Activated CD4-positive, alpha-beta T cell treated with anti-CD3 and anti-CD28 coated beads for 48 hours (primary cell): ENCODE measurements at regions not wholly inside any gene's neighbourhood (a gene's known extent, or its start where the extent isn't known, plus 50 kb on each side); places are given as distances from the start of the nearest gene placed in this dataset.
A peak's percentile ranks its signal among the peaks of the same experiment; 100 is the strongest.
"Not testable (repeated sequence)": the region's sequence is repeated elsewhere in the genome, so short reads cannot be mapped to it uniquely, and the experiment has no call there.

ENCODE experiments used
- DNase-seq: peaks from one replicate; pipeline ENCODE4 v3.0.0-alpha.2; 2020

DNA sequence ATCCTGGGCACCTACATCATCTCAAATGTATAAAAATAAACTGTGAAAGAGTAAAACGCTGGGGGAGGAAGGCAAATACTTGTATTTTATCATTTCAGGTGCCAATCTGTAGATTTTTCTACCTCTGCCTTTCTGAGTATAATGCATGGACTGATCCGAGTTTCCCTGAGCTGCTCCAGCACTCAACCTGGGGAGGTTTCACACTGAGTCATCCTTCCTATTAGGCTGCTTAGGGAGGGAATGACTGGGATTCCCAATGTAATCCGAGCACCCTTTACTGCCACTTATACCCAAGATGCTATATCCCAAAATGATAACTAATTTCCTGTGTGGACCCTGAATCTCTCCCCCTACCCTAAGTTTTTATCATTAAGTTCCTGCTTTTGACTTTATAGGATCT lies 126.6 kb downstream of the HNRNPD start:
- no peak for DNase-seq

DNA sequence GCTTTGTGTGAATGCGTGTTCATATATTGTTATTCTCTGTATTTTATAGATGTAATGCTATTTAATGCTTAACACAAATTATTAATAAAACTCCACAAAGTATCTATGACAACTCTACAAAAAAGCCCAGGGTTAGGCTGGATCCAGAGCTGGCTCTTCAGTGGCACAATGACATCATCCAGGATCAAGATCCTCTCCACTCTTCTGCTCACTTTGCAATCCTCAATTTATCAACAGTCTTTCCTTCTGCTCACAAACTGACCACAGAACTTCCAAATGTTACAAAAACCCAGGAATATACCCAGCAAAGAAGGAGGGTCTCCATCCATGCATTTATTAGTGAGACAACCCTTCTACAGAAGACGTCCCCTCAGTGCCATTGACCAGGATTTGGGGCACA lies 132.3 kb downstream of the HNRNPD start:
- DNase-seq: no peak

DNA sequence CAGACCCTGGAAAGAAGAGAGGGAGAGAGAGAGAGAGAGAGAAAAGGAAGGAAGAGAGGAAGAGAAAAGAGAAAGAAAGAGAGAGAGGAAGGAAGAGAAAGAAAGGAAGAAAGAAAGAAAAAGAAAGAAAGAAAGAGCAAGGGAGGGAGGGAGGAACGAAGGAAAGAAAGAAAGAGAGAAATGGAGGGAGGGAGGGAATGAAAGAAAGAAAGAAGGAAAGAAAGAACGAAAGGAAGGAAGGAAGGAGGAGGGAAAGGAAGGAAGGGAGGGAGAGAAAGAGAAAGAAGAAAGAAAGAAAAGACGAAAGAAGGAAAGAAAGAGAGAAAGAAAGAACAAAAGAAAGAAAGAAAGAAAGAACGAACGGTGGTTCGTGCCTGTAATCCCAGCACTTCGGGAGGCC lies 133.4 kb downstream of the HNRNPD start:
- no peak for DNase-seq

DNA sequence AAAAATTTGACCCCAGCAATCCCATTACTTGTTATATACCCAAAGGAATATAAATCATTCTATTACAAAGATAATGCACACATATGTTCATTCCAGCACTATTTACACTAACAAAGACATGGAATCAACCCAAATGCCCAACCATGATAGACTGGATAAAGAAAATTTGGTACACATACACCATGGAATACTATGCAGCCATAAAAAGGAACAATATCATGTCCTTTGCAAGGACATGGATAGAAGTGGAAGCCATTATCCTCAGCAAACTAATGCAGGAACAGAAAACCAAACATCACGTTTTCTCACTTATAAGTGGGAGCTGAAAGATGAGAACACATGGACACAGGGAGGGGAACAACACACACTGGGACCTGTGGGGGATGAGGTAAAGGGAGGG lies 136.6 kb downstream of the HNRNPD start:
- DNase-seq: not testable (repeated sequence)

DNA sequence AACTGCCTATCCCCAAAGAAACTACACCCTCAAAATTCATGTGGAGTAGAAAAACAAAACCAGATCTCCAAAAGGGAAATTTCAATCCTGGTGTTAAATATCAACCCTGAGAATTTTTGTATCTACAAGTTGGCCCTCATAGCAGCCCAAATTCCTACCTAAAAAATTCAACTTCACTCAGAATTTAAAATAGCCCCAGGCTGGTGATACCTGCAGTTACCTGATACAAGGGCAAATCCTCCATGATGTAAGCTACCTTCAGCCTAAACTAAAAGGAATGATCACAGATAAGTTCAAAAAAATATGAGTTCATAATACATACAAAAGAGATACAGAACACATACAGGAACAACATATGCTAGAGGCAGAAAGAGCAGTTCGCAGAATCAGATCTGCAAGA lies 138.4 kb downstream of the HNRNPD start:
- DNase-seq: no peak

DNA sequence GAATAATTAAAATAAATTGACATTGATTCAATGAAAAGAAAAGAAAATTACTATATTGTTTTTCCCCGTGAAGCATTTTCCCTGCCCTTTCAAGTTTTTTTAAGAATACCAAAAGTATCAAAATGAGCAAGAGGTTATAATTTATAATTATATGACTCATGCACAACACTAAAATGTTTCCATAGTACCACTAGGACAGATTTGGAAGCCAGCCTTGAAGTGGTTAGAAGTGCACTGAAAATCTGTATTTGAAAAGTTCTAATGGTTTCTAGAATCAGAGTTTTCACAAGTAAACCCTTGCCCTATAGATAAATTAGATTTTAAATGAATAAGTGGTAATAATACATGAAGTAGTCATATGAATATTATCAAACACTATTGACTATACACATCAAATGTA lies 140.9 kb downstream of the HNRNPD start:
- no peak for DNase-seq

DNA sequence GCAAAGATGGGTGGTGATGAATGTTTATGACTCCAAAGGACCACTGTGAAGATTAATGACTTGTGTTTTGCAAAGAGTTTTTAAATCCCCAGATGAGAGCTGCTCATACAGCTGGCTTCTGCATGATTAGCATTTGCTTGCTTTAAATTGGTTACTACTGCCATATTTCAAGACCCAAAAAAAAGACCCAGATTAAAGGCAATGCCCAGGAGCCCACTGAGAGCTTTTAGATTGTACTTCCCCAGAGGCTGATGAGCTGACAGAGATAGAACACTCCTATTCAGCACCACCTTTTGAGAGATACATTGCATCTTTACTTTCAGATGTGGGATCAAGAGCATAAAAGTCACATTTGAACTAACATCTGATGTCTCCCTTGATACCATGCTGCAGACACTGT lies 142.0 kb downstream of the HNRNPD start:
- no peak for DNase-seq

DNA sequence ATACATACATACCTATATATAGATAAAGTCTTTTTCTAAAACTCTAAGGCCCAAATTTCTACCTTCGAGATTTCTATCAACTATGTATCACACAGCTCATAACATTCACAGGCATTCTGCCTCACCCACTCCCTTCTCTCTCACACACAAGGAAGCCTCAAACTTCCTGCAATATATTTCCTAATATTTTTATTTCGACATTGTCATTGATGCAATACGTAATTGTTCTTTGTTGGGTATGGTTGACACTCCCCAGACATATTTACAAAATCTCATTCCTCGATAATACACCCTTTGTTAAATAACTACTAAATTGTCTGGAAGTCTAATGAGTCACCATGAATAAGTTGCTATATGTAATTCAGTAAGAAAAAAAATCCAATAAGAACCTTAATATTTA lies 143.5 kb downstream of the HNRNPD start:
- DNase-seq: no peak

DNA sequence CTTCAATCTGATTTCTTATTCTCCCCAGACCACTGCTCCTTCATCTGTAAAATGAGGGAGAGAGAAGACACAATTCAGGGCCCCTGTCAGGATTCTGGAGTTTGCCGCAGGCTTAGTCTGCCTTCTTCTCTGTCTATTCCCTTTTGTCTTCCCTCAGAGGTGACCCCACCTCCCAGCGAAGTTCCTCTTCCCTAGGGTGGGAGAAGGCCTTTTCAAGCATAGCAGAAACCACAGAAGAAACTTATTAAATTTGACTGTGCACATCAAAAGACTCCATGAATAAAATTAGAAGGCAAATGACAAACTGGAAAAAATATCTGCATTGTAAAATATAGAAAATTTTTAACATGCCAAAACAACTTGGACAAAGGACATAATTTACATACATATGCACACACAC lies 148.8 kb downstream of the HNRNPD start:
- DNase-seq: no peak

DNA sequence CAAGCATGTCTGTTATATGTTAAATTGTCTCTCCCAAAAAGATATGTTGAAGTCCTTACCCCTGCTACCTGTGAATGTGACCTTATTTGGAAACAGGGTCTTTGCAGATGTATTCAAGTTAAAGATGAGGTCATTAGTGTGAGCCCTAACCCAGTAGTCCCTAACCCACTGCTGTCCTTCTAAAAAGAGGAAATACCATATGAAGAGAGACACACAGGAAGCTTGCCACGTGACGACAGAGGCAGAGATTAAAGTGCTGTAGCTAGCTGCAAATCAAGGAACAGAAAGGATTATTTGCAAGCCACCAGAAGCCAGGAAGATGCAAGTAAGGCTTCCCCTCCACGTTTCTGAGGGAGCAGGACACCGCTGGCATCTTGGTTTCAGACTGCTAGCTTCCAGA lies 150.1 kb downstream of the HNRNPD start:
- no peak for DNase-seq

DNA sequence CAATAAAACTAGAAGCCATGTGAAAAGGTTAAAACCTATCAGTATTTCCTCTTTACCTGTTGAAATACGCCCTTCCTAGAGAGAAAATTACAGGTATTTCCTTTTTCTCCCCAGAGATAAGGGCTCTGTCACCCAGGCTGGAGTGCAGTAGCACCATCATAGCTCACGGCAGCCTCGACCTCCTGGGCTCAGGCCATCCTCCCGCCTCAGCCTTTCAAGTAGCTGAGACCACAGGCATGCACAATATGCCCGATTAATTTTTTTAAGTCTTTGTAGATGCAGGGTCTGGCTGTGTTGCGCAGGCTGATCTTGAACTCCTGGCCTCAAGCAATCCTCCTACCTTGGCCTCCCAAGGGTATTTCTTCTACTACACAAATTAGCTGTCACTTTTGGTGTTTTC lies 154.4 kb downstream of the HNRNPD start:
- DNase-seq: no peak

DNA sequence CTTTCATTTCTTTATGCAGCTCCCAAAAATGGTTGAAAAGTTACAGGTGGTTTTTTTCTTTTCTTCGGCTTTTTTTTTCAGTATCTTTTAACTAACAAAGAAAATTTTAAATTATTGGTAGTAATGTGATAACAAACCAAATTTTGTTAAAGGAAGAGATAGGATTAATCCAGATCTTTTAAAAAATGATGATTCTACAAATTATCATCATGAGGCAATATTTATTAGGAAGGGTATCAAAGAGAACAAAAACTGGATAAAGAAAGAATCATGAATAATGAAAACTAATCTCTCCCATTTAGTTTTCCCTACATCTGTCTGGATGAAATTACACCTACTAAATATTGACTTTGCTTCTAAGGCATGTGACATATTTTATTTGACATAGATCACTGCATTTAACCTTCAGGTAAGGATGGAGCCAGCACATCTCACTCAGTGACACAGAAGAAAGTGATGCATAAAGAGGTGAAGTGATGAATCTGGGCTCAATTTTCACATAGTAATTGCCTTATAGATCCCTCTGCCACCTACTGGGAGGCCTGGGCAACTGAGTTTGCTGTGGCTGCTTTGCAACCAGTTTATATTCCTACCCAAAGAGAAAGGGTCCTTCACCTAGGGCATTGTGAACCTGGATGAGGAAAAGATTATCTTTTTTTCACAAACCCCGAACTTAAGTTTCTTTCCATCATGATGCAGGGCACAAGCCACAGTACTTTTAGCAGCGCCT lies 155.6 kb downstream of the HNRNPD start:
- peak; percentile 6 for DNase-seq

DNA sequence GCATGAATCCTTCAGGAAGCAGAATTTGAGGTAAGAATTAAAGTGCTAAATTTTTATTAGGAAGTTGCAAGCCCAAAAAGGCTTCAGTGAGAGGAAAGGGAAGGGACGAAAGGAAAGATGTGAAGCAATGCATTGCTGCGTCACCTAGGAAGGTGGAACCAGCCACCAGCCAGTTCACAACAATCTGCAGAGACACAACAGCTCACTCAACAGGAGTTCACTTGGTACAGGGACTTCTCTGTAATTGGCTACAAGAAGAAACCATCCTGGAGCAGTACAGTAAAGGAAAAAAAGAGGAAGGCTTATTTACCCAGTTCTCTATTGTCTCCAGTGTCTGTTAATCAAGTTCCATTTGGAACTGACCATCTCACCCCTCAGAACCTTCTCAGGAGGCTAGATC lies 157.6 kb downstream of the HNRNPD start:
- DNase-seq: no peak

DNA sequence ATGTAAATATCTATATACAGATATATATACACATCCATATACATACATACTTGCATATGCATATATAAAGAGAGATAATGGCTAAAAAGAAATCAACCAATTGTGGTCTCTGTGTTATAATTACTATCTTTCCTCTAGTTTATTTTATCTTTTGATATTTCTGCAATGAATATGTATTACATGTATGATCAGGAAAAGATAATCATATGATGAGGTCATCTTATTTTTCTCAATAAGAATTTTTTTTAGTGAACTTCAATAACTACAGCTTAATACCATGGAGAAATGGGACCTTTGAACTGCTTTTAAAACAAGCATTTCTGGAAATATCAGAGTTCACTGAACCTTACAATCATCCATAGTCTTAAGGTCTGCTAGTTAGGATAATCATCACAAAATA lies 158.0 kb downstream of the HNRNPD start:
- DNase-seq: no peak

DNA sequence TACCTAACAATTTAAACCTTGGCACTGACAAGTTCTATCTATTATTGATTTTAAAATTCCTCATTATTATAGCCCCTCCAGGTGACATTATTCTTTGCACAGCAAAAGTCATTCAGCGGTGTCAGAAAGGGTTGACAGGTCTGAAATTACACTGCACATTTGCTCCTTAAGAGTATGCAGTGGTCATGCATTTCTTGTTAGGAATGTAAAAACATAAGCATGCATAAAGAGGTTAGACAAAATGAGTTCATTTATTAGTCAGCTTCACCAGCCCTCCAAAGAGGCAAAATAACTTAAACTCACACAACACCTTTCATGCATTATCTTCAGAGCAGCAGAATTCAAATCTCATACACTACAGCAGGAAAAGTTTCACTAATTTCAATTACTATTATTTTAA lies 158.8 kb downstream of the HNRNPD start:
- DNase-seq: no peak

DNA sequence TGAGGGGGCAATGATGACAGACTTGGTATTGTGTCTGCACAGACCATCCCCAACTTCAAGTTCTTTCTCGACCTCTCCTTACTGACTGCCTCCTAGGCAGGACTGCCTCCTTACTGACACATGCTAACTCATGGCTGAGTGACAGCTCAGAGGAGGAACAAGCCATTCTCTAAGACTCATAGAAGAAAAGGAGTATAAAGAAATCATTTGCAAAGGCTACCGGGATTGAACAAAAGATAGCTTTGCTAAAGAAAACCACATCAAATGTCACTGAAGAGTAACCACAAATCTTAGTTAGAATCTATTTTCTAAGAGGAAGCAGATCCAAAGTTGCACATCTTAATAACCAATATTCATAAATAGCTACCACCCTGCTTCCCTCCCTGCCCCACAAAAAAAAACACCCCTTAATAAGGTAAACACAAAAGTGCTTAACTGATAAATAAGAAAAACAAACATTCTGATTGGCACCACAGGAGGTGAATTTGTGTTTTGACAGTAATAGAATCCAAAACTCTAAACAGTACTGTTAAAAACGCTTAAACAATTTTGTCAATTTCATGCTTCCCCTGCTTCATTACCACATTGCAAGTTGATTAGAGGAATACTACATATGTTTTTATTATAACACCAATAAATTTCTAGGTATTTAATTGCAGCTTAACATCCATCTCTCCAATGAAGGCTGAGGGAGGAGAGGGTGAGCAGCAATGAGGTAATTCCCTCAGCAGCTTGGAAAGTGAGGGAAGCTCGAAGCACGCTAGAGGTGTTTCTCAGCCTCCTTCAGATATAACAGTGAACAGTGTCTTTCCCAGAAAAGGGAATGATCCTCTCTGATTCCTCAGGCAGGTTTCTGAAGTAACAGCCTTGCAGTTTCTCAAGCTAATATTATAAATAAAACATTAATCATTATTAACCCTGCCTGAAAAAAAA lies 160.0 kb downstream of the HNRNPD start:
- DNase-seq: no peak

DNA sequence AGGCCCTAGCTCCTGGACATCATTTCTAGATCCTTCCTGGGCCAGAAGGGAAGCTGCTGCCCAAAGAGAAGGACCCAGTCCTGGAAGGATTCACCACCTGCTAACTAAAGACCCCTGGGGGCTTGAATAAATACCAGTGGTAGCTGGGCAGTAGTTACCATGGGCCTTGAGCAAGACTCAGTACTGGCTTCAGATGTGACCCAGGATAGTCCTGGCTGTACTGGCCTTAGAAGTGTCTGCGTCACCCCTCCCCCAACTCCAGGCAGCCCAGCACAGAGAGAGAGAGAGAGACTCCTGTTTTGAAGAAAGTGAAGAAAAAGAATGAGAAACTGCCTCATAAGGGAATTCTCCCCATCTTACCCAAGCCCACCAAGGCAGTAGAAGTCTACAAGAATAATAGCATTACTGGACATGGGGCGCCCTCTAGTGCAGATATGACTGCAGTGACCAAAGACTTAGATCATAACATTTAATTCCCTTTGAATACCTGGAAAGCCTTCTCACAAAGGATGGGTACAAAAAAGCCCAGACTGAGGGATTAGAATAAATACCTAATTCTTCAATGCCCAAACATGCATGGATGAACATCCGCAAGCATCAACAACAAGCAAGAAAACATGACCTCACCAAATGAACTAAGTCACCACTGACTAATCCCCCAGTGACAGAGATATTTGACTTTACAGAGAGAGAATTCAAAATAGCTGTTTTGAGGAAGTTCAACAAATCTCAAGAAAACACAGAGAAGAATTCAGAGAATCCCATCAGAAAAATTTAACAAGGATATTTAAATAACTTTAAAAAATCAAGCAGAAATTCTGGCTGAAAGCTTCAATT lies 171.8 kb downstream of the HNRNPD start:
- DNase-seq: peak; percentile 68

DNA sequence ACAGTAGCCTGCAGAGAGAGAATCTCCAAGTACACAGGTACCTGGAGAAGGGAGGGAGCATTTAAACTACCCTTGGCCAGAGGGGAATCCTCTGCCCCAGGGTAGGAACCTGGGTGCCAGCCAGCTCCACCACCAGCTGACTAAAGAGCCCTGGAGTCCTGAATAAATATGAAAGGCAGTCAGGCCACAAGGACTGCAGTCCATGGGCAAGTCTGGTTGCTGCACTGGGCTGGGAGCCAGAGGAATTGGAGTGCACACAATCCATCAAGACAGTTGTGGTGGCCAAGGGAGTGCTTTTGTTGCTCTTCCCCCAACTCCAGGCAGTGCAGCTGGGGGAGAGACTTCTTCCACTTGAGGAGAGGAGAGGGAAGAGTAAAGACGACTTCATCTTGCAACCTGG lies 172.5 kb downstream of the HNRNPD start:
- DNase-seq: no peak

DNA sequence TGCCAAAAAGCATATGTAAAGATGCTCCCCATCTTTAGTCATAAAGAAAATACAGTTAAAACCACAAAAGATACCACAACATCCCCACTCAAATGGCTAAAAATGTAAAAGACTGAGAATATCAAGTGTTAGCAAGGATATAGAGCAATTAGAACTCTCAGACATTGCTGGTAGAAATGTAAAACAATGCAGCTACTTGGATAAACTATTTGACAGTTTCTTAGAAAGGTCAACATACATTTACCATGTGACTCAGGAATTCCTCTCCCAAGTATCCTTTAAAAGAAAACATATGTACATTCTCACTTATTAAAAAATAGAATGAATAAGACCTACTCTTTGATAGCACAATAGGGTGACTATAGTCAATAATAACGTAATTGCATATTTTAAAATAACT lies 173.7 kb downstream of the HNRNPD start:
- no peak for DNase-seq

DNA sequence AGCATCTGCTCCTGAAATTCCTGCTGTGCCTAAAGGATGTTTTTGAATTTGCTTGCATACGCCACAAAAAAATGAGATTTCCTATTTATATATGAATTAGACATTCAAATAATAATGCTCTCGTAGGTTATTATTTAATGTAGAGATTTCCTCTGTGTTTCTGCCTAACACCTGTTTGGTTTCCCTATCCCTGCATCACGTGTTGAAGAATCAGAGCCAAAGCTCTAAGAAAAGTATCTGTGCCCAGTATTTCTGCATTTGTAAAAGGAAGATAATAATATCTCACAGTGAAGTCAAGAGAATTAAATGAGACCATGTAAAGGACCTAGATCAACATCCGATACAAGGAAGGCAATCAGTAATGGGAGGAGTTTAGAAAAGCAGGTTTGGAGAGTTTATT lies 179.5 kb downstream of the HNRNPD start:
- DNase-seq: no peak

DNA sequence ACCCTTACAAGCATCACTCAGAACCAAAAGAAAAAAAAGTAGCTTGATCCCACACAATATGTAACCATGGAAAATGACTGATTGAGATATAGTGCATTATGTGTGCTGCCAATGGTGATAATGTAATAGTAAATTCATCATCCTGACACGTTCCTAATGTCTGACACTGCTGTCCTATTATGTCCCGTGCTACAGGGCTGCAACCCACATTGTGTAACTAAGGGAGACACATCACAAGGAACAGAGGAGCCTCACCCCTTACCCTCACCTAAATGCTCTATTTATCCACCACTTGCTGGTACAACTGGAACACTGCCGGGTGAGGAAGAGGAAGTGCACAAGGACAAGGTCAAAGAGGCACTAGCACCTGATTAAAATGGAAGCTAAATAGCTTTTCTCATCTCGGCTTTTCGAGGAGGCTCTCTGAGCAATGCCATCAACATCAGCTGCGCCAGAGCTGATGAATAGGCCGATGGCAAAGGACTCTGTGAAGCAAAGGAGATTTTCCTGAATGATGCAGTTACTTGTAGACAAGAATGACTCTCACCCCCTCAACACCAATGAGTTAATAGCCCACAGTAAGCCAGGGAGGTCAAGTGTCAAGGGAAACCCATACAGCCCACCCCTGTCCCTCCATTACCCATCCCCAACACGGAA lies 181.6 kb downstream of the HNRNPD start:
- DNase-seq: no peak

DNA sequence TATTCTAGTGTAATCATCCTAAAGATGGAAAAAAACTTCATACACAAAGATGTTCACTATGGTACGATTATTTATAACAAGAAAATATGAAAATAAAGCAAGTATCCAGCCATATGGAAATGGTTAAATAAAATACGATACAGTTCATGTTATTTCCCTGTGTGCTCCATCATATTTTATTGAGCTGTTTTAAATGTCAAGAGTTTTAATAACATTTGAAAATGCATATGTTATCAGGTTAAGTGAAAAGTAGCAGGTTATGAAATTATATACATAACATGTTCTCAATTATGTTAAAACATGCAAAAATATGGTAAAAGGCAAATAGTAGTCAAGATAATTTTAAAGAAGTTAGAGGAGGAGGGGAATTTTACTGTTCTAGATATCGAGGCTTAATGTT lies 192.0 kb downstream of the HNRNPD start:
- no peak for DNase-seq

DNA sequence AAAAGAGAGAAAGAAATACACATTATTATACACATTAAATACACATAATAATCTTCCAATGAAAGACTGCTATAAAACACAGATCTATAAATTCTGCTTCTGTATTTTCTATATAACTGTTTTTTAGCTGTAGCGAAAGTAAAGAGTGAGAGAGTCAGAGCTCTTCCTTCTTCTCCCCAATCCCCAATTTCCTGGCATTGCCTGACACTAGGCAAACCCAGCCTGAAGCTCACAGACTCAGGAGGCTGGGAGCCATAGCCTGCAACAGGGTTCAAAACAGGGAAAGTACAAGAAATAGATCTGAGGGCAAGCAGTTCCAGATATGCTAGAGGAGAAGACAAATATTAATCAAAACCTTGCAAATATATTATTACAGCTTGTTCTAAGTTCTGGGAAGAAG lies 201.6 kb downstream of the HNRNPD start:
- no peak for DNase-seq
